Subcutaneous abdominal adipose tissue (tissue), 5 donors: ENCODE measurements at regions not wholly inside any gene's neighbourhood (a gene's known extent, or its start where the extent isn't known, plus 50 kb on each side); places are given as distances from the start of the nearest gene placed in this dataset.

Experiments used
- H3K27ac ChIP-seq: one replicate; pipeline ENCODE4 v1.7.0; 2013; ENCODE audit warnings: low read depth, mild to moderate bottlenecking, inconsistent platforms, low read length, moderate library complexity
- H3K27me3 ChIP-seq, 5 donors: one replicate each; pipeline ENCODE4 v1.7.0; 2013; ENCODE audit warnings: low read length in 5 of 5, inconsistent platforms in 1 of 5; ENCODE audit not compliant: control insufficient read depth in 5 of 5, insufficient read depth in 4 of 5
- H3K36me3 ChIP-seq, 5 donors: one replicate each; pipeline ENCODE4 v1.7.0; 2013; ENCODE audit warnings: low read length in 5 of 5; ENCODE audit not compliant: control insufficient read depth in 5 of 5, insufficient read depth in 5 of 5
- H3K4me1 ChIP-seq, 5 donors: one replicate each; pipeline ENCODE4 v1.7.0; 2013; ENCODE audit warnings: low read length in 5 of 5, mild to moderate bottlenecking in 3 of 5, moderate library complexity in 1 of 5; ENCODE audit not compliant: control insufficient read depth in 5 of 5, insufficient read depth in 5 of 5
- H3K4me3 ChIP-seq, 5 donors: one replicate each; pipeline ENCODE4 v1.7.0; 2013; ENCODE audit warnings: low read length in 5 of 5, low read depth in 1 of 5
- H3K9ac ChIP-seq, 5 donors: one replicate each; pipeline ENCODE4 v1.7.0; 2013; ENCODE audit warnings: low read length in 5 of 5, mild to moderate bottlenecking in 4 of 5, moderate library complexity in 3 of 5
- H3K9me3 ChIP-seq, 5 donors: one replicate each; pipeline ENCODE4 v1.7.0; 2013; ENCODE audit warnings: low read length in 5 of 5; ENCODE audit not compliant: control insufficient read depth in 5 of 5
- donor health status: healthy.
- donor health status: healthy.
- donor health status: healthy.
- donor health status: healthy.
- donor health status: healthy.

DNA sequence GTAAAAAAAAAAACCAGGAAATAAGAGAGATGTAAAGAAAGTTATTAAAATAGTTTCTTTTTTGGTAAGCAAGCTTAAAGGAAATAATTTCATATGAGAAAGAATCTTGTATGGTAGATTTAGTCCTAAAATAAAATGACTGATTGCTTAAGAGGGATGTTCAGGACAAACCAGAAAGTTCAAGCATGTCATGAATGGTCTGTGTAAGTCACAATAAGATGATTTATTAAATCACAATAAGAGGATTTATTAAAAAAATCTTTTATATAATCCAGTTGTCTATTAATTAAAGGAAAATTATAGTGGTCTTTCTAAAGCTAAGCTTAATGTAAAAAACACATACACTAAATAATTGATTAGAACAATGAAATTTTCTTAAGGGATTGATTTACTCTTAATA is 91.8 kb upstream of the OR13F1 start:
- Histone ChIP-seq H3K27ac (no peak overlapping the region), H3K9ac (no peak overlapping the region), H3K9me3 (peaks cover 2 to 11% (median 5%) of the 10 kb centered on the region in 5 donors), H3K4me3 (no peak overlapping the region), H3K36me3 (no peaks in the 10 kb centered on the region), H3K27me3 (no peaks in the 10 kb centered on the region), H3K4me1 (no peaks in the 10 kb centered on the region)

DNA sequence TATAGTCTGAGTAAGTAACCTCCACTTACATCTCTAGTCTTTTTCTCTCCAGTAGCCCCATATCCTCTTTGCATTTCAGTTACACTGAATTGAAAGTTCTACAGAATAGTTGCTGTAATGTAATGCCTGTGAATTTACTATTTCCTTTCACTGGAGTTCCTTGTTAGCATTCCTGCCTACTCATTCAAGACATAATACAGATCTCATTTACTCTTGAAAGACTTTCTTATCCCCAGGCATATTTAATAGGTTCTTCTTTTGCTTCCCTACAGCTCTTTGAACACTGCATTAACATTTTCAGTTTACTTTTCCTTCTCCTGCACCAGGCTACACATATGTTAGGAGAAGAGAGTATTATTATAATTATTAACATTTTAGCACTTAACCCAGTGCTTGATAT is 87.6 kb upstream of the OR13F1 start:
- Histone ChIP-seq H3K4me3 (no peak overlapping the region), H3K27me3 (no peaks in the 10 kb centered on the region)

DNA sequence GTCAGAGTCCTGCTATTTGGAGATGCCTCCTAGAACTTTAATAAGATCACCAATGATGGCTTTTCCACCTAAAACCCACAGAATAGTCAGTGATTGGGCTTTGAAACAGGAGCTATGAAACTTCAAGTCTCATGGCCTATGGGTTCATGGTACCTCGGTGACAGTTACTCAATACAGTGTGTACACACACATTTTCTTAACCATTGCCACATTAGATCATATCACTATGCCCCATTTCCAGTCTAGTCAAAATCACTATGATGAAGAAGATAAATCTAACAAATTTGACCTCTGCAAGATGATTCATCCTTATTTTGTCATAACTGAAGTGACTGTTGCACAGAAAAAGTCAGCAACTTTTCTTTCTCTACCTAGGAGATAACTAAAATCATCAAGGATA is 86.8 kb upstream of the OR13F1 start:
- no peaks in the 10 kb centered on the region for H3K4me1 ChIP-seq
- H3K9me3 ChIP-seq, result peaks cover 0 to 8% (median 5%) of the 10 kb centered on the region in 5 donors
- H3K27me3 ChIP-seq, result no peaks in the 10 kb centered on the region
- no peak overlapping the region for H3K9ac ChIP-seq
- H3K27ac ChIP-seq, result no peak overlapping the region
- H3K4me3 ChIP-seq, result no peak overlapping the region
- H3K36me3 ChIP-seq, result no peaks in the 10 kb centered on the region

More for the DNA sequence above, 87.6 kb upstream of the OR13F1 start:
- H3K4me1 ChIP-seq, result no peaks in the 10 kb centered on the region
- peaks cover 0 to 8% (median 5%) of the 10 kb centered on the region in 5 donors for H3K9me3 ChIP-seq
- H3K36me3 ChIP-seq, result no peaks in the 10 kb centered on the region
- H3K27ac ChIP-seq, result no peak overlapping the region
- H3K9ac ChIP-seq, result no peak overlapping the region

DNA sequence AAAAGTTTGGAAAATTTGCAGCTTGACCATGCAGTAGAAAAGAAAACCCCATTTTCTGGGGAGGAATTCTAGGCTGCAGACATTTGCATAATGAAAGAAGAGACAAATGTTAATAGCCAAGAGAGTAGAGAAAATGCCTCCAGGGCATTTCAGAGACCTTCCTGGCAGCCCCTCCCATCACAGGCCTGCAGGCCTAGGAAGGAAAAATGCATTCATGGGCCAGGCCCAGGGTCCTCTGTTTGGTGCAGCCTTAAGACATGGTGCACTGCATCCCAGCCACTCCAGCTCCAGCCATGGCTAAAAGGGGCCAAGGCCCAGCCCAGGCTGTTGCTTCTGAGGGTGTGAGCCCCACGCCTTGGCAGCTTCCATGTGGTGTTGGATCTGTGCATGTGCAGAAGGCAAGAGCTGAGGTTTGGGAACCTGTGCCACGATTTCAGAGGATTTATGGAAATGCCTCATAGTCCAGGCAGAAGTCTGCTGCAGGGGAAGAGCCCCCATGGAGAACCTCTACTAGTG is 75.0 kb upstream of the OR13F1 start:
- no peaks in the 10 kb centered on the region for H3K27me3 ChIP-seq
- no peak overlapping the region for H3K27ac ChIP-seq
- no peak overlapping the region for H3K9ac ChIP-seq
- peaks cover 0 to 9% (median 7%) of the 10 kb centered on the region in 5 donors for H3K9me3 ChIP-seq
- no peak overlapping the region for H3K4me3 ChIP-seq
- H3K4me1 ChIP-seq, result no peaks in the 10 kb centered on the region
- no peaks in the 10 kb centered on the region for H3K36me3 ChIP-seq

DNA sequence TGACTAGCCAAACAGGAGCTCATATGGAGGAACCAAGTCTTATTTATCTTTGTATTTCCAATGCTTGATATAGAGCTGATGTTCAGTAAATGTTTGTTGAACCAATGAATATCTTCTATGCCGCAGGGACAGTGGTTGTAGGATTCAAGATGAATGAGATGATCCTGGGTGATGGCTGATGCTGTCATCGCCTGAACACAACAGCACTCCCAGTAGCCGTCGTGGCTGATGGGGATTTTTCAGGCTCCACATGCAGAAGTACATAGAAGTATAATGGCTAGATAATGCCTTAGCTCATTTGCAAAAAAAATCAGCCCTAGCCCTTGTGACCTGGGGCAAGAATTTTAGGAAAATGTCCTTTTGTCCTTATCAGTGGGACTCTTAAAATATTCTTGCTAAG is 69.0 kb upstream of the OR13F1 start:
- no peaks in the 10 kb centered on the region for H3K36me3 ChIP-seq
- H3K4me1 ChIP-seq, result no peaks in the 10 kb centered on the region
- H3K4me3 ChIP-seq, result no peak overlapping the region
- H3K9ac ChIP-seq, result no peak overlapping the region
- H3K9me3 ChIP-seq, result no peaks in the 10 kb centered on the region
- no peaks in the 10 kb centered on the region for H3K27me3 ChIP-seq
- H3K27ac ChIP-seq, result no peak overlapping the region

DNA sequence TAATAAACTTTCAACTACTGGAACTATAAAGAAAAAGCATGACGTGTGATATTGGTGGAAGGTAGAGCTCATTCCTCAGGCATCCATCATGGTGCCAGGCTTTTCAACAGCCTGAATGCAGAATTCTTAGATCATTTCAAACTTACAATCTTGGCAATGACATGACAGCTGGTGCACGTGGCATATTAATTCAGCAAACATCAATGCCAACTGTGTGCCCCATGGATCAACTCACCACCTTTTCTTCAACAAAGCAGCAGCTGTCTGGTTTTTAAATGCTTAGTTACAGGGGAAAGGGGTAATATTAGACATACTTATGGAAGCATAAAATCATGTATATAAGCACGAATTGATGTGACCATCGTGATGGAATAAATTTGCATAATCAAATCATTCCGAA is 56.0 kb upstream of the OR13F1 start:
- Histone ChIP-seq H3K9me3 (no peaks in the 10 kb centered on the region), H3K27ac (no peak overlapping the region), H3K9ac (no peak overlapping the region), H3K36me3 (no peaks in the 10 kb centered on the region), H3K4me3 (no peak overlapping the region), H3K4me1 (no peaks in the 10 kb centered on the region), H3K27me3 (no peaks in the 10 kb centered on the region)
